GM12878 (cell line): ENCODE measurements at regions not wholly inside any gene's neighbourhood (a gene's known extent, or its start where the extent isn't known, plus 50 kb on each side); places are given as distances from the start of the nearest gene placed in this dataset.

ENCODE experiments used
- ATF3 ChIP-seq: IDR thresholded peaks from 2 replicates; pipeline ENCODE4 v1.6.1; 2011; ENCODE audit warnings: low read depth, mild to moderate bottlenecking, low read length, moderate library complexity, borderline replicate concordance; ENCODE audit errors: extremely low read depth
- CTCF ChIP-seq, 3 experiments: IDR thresholded peaks in 2 of 3; conservative IDR thresholded peaks in 1 of 3; 2 replicates each; pipeline ENCODE4 v1.5.1; 2011; ENCODE audit warnings: low read depth in 3 of 3, low read length in 3 of 3, mild to moderate bottlenecking in 3 of 3, control low read depth in 2 of 3, moderate library complexity in 2 of 3, inconsistent platforms in 1 of 3, mixed read lengths in 1 of 3; ENCODE audit not compliant: control insufficient read depth in 2 of 3, insufficient read depth in 1 of 3; ENCODE audit errors: extremely low read depth in 1 of 3
- MXI1 ChIP-seq: fragments of 150-350 bp; IDR thresholded peaks from 2 replicates; pipeline ENCODE4 v1.6.1; 2011; ENCODE audit warnings: low read depth, mild to moderate bottlenecking, inconsistent platforms, low read length, improper control_type of control experiment
- POLR2AphosphoS5 ChIP-seq: IDR thresholded peaks from 2 replicates; pipeline ENCODE4 v1.6.1; 2011; ENCODE audit warnings: mild to moderate bottlenecking, low read length, inconsistent platforms
- TAF1 ChIP-seq: IDR thresholded peaks from 2 replicates; pipeline ENCODE4 v1.6.1; 2011; ENCODE audit warnings: mild to moderate bottlenecking, low read depth, low read length, borderline replicate concordance
- TCF7 ChIP-seq: IDR thresholded peaks from 2 replicates; pipeline ENCODE4 v1.6.1; 2014; ENCODE audit warnings: antibody characterized with exemption, borderline replicate concordance

- no peak for TF ChIP-seq CTCF (IDR thresholded peaks at IDR 0.05 in 2 of 3, conservative IDR thresholded peaks at IDR 0.05 in 1 of 3; ENCODE audit: control insufficient read depth in 2 of 3, extremely low read depth in 1 of 3, insufficient read depth in 1 of 3, low read depth in 3 of 3, low read length in 3 of 3)
- no peak for TF ChIP-seq ATF3
- TF ChIP-seq TAF1 = no peak
- no peak for TF ChIP-seq MXI1
- no peak for TF ChIP-seq POLR2AphosphoS5
- TF ChIP-seq TCF7 = no peak
Measured at GRCh38 chr12:20040184-20040583, 328.2 kb upstream of the PDE3A start.
